Esophagus muscularis mucosa (tissue), 4 donors: ENCODE measurements at regions not wholly inside any gene's neighbourhood (a gene's known extent, or its start where the extent isn't known, plus 50 kb on each side); places are given as distances from the start of the nearest gene placed in this dataset.

Experiments
- CTCF ChIP-seq, 3 experiments: fragments of 200-600 bp in 2 of 3; fragments of 450-650 bp in 1 of 3; sonication (generic) in 2 of 3; IDR thresholded peaks; one replicate each; pipeline ENCODE4 v1.5.1; 2017 to 2019; ENCODE audit warnings: antibody characterized with exemption in 3 of 3, mild to moderate bottlenecking in 2 of 3, moderate library complexity in 1 of 3
- EP300 ChIP-seq: sonication (generic); formaldehyde crosslinking; IDR thresholded peaks from one replicate; pipeline ENCODE4 v1.6.1; 2017; ENCODE audit warnings: antibody characterized with exemption
- POLR2A ChIP-seq: fragments of 450-650 bp; IDR thresholded peaks from one replicate; pipeline ENCODE4 v1.6.1; 2017; ENCODE audit warnings: antibody characterized with exemption, moderate library complexity, mild to moderate bottlenecking, low read depth
- POLR2AphosphoS5 ChIP-seq, 2 donors: sonication (generic); formaldehyde crosslinking; IDR thresholded peaks; one replicate each; pipeline ENCODE4 v1.6.1; 2017; ENCODE audit warnings: antibody characterized with exemption in 2 of 2

GRCh38 chr3:42028474-42028873 lies 62.7 kb upstream of the TRAK1 start:
- TF ChIP-seq POLR2AphosphoS5 (IDR thresholded peaks at IDR 0.05) (no peak), POLR2A (no peak), CTCF (IDR thresholded peaks at IDR 0.05) (no peak), EP300 (no peak)
